EL (cell line): ENCODE measurements at regions not wholly inside any gene's neighbourhood (a gene's known extent, or its start where the extent isn't known, plus 50 kb on each side); places are given as distances from the start of the nearest gene placed in this dataset.

ENCODE experiments used
- DNase-seq: peaks from one replicate; pipeline ENCODE4 v3.0.0-alpha.2; 2016

DNA sequence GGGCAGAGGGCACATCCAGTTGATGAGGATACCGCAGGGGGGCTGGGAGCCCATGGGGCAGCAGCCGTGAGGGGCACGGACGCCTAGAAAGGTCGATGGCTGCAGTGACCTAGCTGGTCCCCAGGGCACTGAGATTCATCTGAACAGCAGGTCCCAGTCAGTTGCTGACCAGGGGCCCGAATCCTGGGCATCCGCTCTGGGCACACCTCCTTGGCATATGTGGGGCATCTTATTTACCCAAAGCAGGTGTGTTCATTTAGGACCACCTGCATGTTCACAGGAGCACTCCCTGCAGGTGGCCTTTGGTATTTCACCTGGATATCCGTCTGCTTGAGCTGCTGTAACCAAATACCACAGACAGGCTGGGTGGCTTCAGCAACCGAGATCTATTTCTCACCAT lies 72.0 kb upstream of the ODC1 start:
- no peak for DNase-seq

DNA sequence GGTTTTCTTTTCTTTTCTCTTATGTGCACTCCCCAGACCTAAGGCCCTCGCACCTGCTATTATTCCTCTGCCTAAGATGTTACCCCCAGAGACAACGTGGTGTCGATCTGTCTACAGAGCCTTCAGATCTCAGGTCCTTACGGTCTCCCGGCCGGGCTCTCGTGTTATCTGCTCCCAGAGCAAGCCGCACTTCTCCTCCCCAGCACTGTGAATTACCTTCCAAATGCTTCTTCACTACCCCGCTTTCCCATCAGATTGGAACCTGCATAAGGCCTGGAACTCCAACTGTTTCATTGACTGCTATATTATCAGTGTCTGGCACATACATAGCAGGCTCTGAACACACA lies 71.2 kb upstream of the ODC1 start:
- no peak for DNase-seq

DNA sequence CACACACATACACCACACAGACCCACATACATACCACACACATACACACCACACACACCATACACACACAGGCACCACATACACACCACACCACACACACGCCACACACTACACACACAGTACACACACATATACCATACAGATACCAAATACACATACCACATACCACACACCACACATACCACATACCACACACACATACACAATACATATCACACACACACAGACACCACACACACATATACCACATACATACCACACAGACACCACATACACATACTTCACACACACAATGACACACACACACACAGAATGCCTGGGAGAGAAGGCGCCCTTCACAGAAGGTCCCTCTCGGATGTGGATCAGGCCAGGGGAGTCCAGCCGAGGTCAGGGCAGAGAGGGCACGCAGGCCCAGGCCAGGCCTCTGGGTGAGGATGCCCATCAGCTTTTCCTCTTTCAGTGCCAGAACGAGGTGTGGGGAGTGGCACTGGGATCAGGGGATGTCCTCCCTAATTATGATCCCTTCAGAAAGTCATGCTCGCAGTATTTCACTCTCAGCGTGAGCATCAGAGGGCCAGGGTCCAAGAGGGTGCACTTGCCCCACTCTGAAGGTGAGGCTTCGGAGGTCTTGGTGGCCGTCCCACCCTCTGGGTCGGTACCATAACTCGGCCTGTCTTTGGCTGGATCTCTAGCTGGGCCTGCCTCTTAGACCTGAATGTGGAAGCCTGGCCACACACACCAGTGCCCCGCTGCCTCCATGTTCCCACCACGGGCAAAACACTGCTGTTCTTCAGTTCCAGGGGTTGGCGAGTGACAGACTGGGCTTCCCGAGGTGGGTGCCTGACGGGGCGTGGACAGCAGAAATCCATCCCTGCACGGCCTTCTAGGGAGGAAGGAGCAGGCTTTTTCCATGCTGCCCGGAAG lies 70.6 kb upstream of the ODC1 start:
- no peak for DNase-seq

DNA sequence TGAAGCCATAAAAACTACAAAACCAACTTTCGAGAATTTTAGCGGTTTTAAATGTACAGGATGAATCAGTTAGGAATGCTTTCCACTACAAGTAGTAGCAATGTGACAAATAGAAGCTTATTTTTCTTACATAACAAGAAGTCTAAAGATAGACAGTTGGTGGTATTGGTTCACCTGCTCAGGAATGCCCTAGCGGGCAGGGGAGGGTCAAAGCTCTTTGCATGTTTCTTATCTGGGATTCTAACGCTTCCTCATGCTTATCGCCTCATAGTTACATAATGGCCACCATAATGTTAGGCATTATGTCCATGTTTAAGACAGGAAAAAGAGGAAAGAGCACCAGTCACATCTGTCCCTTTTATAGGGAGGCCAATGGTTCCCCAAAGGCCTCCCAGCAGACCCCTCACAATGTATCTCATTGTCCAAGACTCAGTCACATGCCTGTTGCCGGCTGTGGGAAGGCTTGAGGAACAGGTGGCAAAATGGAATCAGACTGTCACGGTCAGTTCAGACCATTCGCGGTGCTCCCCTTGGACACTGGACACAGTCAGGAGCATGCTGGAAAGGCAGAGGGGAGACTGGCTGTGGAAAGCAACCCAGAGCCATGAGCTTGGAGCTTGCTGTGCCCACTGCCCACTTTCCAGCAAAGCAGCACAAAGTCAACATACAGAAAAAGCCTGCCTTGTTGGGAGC lies 69.4 kb upstream of the ODC1 start:
- no peak for DNase-seq

DNA sequence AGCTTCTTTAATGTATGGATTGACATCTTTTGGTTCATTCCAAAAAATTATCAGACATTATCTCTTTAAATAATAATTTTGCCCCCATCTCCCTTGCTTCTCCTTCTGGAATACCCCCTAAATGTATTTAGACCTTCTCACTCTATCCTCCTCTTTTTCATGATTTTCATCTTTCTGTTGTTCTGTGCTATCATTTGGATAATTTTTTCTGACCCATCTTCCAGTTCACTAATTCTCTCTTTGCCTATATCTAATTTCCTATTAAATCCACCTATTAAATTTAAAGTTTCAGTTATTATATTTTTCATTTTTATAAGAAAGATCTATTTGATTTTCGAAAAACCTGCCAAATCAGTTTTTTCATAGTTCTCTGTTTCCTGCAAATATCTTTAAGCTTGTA lies 67.8 kb upstream of the ODC1 start:
- no peak for DNase-seq

DNA sequence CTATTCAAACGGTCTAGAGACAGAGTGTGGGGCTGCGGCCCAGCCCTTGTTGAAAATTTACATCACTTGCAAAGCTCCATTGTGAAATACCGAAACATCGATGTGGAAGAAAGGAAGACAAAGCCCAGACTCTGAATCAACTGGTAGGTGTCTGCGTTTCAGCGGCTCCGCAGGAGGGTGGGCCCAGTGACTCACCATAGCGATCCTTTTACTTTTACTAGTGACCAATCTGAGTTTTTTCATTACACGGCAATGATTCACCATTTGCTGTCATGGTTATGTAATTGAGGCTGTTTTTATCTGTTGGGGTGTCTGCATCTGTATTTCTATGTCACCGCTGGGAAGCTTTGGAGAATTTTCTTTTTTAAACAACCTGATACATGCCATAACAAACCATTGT lies 66.6 kb upstream of the ODC1 start:
- DNase-seq = peak; percentile 95

DNA sequence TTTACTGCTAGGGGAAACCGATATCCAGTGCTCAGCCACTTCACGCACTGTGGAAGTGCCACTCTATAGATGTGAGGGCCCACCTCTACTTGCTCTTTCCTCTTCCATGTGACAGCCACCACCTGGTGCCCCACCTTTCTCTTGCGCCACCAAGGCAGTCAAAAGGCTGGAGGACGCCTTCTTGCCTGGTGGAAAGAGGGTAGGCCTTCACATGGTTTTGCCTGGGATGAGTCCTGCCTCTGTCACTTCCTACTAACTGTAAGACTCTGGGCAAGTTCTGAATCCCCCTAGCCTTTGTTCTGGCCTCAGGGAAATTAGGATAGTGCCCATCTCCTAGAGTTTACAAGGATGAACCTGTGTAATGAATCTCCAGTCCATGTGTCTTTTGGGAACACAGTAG lies 66.1 kb upstream of the ODC1 start:
- peak; percentile 12 for DNase-seq

DNA sequence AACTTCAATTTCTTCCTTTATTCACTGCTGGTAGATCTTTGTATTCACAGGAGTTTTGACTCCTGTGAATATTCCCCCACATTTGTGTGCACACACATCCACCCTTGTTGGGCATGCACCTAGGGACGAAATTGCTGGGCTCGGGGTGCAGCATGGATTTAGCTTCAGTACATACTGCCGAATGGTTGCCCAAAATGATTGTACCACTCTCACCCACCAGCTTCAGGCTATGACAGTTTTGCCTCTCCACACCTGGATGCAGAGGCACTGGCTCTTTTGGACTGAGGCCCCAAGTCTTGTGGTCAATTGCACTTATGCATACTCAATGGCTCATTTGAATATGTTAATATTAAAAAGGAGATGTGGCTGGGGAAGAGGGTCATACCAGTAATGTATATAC lies 65.1 kb upstream of the ODC1 start:
- DNase-seq = no peak

DNA sequence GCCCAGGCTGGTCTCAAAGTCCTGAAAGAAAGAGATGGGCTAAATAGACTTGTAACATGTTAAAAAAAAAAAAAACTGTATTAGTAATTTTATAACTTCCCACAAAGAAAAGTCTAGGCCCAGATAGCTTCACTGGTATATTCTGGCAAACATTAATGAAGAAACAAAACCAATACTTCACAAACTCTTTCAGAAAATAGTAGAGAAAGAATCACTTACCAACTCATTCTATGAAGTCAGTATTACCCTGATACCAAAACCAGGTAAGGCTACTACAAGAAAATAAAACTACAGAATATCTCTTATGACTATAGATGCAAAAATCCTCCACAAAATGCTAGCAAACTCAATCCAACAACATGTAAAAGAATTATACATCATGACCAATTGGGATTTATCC lies 59.9 kb upstream of the ODC1 start:
- DNase-seq = no peak

DNA sequence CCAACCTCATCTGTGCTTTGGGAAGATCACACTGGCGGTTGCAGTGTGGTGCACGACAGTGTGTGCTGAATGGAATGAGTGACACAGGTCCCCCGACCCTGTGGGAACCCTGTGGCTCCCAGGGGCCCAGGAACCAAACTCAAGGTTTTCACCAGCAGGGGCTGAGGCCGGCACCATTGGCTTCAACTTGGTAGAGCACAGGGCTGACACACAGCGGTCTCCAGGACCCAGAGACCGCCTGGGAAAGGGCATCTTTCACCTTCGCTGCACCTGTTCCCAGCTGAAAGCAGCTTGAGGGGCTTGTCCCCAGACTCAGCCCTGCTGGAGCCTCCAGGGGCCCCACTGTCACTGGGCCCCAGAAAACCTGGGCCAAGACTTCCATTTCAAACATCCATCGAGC lies 59.0 kb upstream of the ODC1 start:
- DNase-seq = no peak

DNA sequence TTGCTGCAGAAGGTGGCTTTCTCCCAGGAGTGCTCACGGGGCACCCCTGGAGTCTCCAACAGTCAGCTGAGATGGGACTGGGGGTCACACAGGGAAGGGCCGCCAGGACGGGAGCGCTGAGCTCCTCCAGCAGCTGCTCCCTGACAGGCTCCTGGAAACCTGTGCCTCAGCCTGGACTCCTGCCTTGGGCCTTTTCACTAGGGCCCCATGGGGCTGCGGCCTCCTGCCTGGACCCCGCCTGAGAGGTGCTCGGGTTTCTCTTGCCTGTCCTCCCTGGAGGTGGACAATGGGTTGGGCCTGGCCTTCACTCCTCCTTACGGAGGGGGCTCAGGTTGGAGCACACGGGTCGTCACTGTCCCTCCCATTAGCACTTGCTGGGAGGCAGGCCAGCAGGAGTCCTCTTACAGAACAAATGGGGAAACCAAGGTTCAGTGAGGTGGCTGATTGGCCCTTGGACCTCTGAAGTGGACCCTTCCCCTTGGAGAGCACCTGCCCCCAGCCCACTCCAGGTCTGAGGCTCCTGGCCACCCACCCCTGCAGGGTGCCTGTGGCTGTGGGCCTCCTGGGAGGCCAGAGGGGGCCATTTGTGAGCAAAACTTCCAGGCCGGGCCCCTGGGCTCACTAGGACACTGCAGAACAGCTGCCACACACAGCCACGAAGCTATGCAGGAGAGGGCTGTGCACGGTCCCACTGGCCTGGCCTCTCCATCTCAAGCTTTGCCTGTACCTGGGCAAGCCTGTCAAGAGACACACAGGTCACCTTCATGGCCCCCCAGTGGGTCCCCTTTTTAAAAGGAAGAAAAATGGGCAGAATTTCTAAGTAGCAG lies 57.1 kb upstream of the ODC1 start:
- no peak for DNase-seq

DNA sequence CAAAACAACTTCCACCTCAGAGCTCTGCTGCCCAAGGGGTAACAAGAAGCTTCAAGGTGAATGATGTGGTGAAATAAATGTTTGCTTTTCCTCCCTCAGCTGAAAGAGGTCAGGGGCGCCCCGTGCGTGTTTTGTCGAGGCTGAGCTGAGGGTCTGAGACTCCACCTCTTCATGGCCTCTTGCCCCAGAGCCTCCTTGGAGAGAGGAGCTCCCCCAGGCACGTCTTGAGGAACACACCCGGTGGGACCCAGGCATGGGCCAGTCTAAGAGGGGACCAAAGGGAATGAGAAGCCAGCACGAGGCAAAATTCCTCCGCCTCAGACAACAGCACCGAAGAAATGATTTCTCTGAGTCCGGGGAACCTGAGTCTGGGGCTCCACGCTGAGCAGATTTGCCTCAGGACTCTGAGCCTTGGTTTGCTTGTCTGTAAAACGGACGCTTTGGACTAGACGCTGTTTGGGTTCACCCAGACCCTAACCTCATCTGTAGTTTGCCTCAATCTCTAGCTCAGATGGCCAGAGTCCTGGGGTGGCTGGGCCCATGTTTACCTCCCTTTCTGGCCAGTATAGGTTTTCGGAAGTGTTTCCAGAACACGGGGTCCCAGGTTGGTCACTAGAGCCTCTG lies 56.4 kb upstream of the ODC1 start:
- no peak for DNase-seq

DNA sequence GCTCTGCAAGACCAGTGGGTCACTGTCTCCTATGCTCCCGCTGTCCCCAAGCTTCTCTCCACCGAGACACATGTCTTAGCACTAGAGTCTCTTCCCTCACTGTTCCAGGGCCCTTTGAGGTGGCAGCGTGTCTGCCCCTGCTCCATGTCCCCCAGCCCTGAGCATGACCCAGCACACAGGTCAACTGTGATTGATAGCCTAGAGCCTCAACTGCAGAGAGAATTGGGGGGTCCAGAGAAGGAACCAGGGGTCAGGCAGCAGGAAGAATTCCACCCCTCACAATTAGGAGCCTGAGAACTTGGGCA lies 54.6 kb upstream of the ODC1 start:
- DNase-seq = no peak

DNA sequence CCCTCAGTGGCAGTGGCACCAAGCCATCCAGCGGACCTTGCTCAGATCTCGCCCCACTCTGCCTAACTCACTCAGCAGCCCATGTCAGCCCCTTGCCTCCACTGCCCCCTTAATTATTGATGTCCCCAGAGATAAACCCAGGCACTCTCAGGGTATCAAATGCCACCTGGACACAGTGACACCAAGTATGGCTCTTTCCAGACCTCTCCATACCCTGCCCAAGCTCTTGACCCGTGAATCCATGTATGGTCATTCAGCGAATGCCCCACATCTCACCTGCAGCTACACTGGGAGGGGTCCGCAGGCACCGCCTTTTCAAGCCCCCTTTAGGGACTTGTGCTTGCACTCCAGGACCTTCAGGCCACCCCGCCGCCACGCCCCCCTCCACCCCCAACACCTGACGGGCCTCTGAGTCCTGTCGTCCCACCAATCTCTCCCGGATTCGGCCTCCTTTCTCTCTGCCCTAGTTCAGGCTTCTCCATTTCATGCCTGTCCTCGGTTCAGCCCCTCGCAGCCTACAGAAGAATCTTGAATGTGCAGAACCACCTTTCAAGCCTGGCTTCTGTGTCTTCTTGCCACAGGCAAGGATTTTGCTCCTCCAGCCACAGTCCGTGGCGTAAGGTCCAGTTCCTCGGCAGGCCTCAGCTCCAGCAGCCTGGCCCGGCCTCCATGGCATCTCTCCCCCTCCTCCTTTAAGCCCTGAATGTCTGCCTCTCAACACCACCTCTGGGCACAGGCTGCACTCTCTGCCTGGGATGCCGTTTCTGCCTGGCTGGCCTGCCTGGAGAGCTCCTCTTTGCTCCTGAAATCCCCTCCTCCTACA lies 54.1 kb upstream of the ODC1 start:
- DNase-seq = no peak

DNA sequence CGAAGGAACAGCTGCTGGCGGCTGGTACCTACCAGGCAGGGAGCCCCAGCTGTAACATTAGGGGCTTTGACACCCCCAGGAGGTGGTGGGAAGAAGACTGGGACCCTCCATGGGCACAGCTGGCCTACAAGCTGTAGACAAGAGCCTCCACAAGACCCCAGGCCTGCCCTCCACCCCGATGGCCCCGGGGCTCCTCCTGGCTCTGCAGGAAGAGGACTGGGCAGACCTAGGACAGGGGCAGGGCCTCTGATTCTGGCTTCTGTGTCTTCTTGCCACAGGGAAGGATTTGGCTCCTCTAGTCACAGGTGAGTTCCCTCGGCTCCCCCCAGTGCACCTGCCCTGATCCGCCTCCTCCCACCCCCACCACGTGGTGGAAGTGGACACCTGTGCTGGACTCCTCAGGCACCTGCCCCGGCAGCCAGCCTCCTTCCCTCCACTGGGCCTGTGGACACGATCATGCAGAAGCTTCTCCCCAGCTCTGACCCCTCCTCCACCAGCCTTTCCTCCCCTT lies 53.4 kb upstream of the ODC1 start:
- no peak for DNase-seq

DNA sequence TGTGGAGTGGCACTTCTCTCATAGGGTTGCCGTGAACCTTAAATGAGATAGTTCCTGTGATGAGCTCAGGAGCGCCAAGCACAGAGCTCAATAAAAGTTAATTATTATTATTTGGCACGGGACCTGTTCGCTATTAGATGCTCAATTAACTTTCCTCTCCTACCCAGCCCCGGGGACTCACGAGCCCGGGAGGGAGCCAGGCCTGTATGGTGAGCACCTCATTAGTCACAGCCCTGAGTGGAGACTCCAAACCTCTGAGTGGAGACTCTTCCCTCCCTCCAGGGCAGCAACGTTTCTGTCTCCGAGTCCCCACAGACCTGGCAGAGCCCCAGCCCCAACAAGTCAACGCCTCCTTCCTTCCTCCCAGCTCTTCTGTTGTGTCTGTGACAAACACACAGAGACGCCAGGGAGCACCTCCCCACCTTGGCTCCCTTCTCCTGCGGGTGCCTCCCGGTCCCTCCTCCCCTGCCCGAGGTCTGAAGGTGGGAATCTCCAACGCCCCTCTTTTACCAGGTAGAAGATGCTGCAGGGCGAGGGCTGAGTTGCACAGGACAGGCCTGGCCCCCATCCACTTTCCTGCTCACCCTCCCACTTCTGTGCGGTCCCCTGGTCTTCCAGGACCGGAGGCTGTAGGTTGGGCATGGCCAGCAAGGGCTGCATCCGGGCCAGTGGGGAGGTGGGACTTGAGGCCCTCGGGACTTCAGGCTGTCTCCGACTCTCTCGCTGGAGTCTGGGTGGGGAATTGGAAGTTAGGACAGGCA lies 52.7 kb upstream of the ODC1 start:
- DNase-seq = peak; percentile 63

DNA sequence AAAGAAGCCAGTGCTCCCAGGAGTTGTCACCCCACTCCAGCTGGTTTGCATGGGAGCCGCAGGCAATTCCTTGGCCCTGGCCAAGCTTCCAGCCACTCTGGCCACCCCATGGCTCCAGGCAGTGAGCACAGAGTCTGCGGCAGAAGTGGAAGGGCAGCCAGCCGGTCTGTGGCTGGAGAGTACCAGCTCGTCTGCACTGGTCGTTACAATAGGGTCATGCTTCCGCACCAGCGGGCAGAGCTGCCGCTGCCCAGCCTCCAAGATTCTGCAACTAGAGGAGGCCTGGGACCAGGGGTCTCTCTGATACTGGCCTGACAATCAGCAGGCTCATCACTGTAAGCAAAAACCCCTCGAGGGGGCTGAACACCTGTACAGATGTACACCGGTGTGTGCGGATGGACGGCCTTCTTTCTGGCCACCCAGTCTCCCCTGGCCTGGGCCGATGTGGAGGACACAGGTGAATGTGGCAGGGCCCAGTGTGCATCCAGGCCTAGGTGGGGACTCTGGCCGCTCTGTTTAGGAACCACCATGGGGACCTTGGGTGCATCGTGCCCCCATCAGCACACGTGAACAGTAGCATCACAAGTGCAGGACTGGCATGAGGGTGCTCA lies 51.9 kb upstream of the ODC1 start:
- no peak for DNase-seq

DNA sequence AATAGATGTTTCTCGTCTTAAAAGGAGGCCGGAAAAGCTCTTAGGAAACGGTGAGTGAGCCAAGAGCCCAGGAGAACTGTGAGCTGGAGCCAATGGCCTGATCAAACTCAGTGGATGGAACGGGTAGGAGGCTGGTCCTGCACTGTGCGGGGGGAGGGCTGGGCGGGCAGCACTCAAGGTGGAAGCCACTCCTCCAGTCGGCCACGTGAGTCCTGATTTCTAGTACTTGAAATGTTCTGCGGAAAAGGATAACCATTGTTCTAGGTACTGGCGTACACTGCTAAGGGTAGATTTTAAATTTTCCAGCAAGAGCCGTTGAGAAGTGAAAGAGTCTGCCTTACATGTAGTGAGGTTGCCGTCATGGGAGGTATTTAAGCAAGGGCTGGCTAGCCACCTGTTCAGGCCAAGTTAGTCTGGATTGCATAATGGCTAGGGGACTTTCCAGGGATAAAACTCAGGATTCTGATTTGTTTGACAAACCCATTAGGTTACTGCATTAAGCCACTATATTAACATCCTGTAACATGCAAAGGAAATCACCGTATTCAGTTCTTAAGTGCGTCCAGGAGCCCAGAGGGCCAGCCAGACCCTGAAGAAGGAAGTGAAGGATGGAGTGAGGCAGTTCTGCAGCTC lies 51.3 kb upstream of the ODC1 start:
- no peak for DNase-seq

DNA sequence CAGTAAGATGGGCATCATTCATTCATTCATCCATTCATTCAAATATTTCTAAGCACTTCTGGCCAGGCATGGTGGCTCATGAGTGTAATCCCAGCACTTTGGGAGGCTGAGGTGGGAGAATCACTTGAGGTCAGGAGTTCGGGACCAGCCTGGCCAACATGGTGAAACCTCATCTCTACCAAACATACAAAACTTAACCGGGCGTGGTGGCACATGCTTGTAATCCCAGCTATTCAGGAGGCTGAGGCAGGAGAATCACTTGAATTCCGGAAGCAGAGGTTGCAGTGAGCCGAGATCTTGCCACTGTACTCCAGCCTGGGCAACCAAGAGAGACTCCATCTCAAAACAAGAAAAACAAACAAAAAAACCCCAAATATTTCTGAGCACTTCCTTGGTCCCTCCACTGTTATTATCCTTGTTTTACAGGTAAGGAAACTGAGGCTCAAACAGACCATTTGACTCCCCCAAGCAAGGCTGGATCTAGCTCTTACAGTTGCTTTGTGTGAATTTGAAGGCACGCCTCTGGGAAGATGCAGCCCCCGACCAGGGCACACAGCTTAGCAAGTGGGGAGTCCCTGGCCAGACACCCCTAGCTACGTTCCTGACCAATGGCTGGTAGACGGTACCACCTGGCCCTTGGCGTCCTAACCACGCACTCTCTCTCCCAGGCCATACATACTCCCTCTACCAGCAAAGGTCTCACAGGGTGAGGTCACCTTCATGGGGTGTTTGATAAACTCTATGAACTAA lies 50.6 kb upstream of the ODC1 start:
- no peak for DNase-seq
